ENCODE measurements at regions not wholly inside any gene's neighbourhood (a gene's known extent, or its start where the extent isn't known, plus 50 kb on each side); places are given as distances from the start of the nearest gene placed in this dataset.

- TF ChIP-seq CTCF (IDR thresholded peaks at IDR 0.05; ENCODE audit: low read length) (no peak), EZH2 (IDR thresholded peaks at IDR 0.05; ENCODE audit: borderline replicate concordance, low read length) (no peak)
These were observed 155.4 kb downstream of the CARTPT start for GRCh38 chr5:71874521-71874920.

Data from OCI-LY1 (cell line).